Sigmoid colon (tissue), 6 donors: ENCODE measurements at regions not wholly inside any gene's neighbourhood (a gene's known extent, or its start where the extent isn't known, plus 50 kb on each side); places are given as distances from the start of the nearest gene placed in this dataset.

Source experiments
- DNase-seq: peaks from one replicate; pipeline ENCODE4 v3.0.0-alpha.2; 2019
- H3K27ac ChIP-seq, 4 donors: fragments of 200-600 bp; sonication (generic); one replicate each; pipeline ENCODE4 v1.5.1; 2016 to 2019; ENCODE audit warnings: mild to moderate bottlenecking in 1 of 4
- H3K27me3 ChIP-seq, 3 donors: fragments of 200-600 bp; sonication (generic); one replicate each; pipeline ENCODE4 v1.5.1; 2019; ENCODE audit warnings: mild to moderate bottlenecking in 1 of 3
- H3K36me3 ChIP-seq, 4 donors: fragments of 200-600 bp; sonication (generic); one replicate each; pipeline ENCODE4 v1.5.1; 2016 to 2019
- H3K4me1 ChIP-seq, 4 donors: fragments of 200-600 bp; sonication (generic); one replicate each; pipeline ENCODE4 v1.5.1; 2017 to 2019
- H3K4me3 ChIP-seq, 4 donors: fragments of 200-600 bp; sonication (generic); one replicate each; pipeline ENCODE4 v1.5.1; 2017 to 2019; ENCODE audit warnings: mild to moderate bottlenecking in 2 of 4, moderate library complexity in 1 of 4
- H3K9me3 ChIP-seq, 4 donors: fragments of 200-600 bp in 3 of 4; sonication (generic) in 3 of 4; one replicate each; pipeline versions ENCODE4 v1.5.1 to v1.6.1; 2013 to 2019
- CTCF ChIP-seq, 4 experiments: fragments of 450-650 bp in 3 of 4; fragments of 200-600 bp in 1 of 4; IDR thresholded peaks; one replicate each; pipeline ENCODE4 v1.5.1; 2016 to 2019; ENCODE audit warnings: antibody characterized with exemption in 4 of 4, mild to moderate bottlenecking in 3 of 4, moderate library complexity in 2 of 4
- EP300 ChIP-seq, 4 donors: sonication (generic); formaldehyde crosslinking; IDR thresholded peaks; one replicate each; pipeline ENCODE4 v1.6.1; 2017; ENCODE audit warnings: antibody characterized with exemption in 4 of 4
- POLR2A ChIP-seq, 2 donors: fragments of 450-650 bp; IDR thresholded peaks; one replicate each; pipeline ENCODE4 v1.6.1; 2016; ENCODE audit warnings: antibody characterized with exemption in 2 of 2, mild to moderate bottlenecking in 2 of 2, moderate library complexity in 2 of 2
- POLR2AphosphoS5 ChIP-seq, 4 donors: sonication (generic); formaldehyde crosslinking; IDR thresholded peaks; one replicate each; pipeline ENCODE4 v1.6.1; 2017; ENCODE audit warnings: antibody characterized with exemption in 4 of 4
- WGBS, 2 donors: extraction: QIAGEN DNeasy Blood & Tissue Kit; methylation state at CpG; one replicate each; pipeline ENCODE4 v1.1.7; 2013; 5-methylcytosine and 5-hydroxymethylcytosine counted together
- intact Hi-C: fragments of 100-400 bp; cut with DNase I; formaldehyde crosslinking; loops from one replicate; pipeline ENCODE4 v1.15.1; 2023
- donor health status: healthy with polysubstance abuse.
- donor health status: healthy.

DNA sequence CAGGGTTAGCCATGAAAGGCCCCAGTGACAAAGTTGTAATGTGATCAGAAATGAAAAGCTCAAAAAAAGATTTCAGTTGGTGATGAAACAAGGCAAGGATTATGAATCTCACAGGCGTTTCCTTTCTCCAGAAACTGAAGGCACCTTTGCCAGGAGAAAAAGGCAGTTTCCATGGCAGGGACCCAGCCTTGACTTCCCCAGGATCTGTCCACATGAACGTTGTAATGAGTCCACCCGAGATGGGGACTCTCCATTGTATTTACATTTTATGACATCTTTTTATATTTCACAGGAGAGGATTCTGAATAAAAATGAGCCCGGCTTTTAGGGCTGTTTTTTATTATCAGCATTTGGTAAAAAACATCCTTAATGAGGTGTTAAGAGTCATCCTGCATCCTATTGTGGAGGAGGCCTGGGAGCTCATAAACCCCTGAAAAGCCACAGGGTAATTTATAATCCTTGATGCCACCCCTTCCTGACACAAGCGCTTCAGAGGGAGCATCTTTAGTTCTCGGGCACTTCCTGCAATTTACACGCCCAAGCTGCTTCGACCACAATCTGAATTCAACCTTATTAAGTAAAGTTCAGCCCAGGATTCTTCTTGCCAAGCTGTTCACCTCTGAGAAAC, 74.1 kb upstream of the SALL4 start:
- no peaks in the 10 kb centered on the region for H3K4me1 ChIP-seq
- TF ChIP-seq POLR2A (IDR thresholded peaks at IDR 0.05) = no peak
- no peak for TF ChIP-seq CTCF (IDR thresholded peaks at IDR 0.05)
- TF ChIP-seq EP300 (IDR thresholded peaks at IDR 0.05) = no peak
- TF ChIP-seq POLR2AphosphoS5 (IDR thresholded peaks at IDR 0.05) = no peak
- 36 to 39% methylated on average over 8 of the region's 8 CpGs for WGBS, 2 donors

DNA sequence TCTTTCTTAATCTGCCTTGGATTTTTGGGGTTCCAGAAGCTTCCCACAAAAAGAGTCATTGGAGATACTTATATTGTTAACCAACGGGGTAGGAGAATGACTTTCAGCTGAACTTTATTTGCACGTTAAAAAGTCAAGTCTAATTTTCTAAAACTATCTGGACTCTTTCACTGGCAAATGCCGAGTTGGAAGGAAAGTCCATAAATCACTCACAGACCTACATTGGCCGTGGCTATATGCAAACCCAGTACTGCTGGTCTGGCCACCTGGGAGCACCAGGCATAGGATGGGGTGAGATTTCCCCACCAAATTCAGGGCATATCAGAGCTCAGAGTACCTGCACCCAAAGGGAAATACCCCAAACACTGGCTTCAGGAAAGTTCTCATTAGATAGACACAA, 71.3 kb upstream of the SALL4 start:
- Histone ChIP-seq H3K36me3 (no peaks in the 10 kb centered on the region), H3K27me3 (peaks cover 0 to 23% (median 4%) of the 10 kb centered on the region in 3 donors), H3K4me3 (no peak overlapping the region), H3K9me3 (no peaks in the 10 kb centered on the region), H3K27ac (no peak overlapping the region), H3K4me1 (no peaks in the 10 kb centered on the region)
- intact Hi-C loops = no loop called here
- TF ChIP-seq POLR2AphosphoS5 (IDR thresholded peaks at IDR 0.05) (no peak), CTCF (IDR thresholded peaks at IDR 0.05) (no peak), EP300 (IDR thresholded peaks at IDR 0.05) (no peak), POLR2A (IDR thresholded peaks at IDR 0.05) (no peak)
- 61 to 63% methylated on average over 4 of the region's 4 CpGs for WGBS, 2 donors
- no peak for DNase-seq

More for the DNA sequence above, 74.1 kb upstream of the SALL4 start:
- Histone ChIP-seq H3K9me3 (no peaks in the 10 kb centered on the region), H3K27ac (no peak overlapping the region), H3K36me3 (no peaks in the 10 kb centered on the region), H3K4me3 (no peak overlapping the region), H3K27me3 (peaks cover 0 to 23% (median 4%) of the 10 kb centered on the region in 3 donors)
- DNase-seq = no peak
- intact Hi-C loops = no loop called here

DNA sequence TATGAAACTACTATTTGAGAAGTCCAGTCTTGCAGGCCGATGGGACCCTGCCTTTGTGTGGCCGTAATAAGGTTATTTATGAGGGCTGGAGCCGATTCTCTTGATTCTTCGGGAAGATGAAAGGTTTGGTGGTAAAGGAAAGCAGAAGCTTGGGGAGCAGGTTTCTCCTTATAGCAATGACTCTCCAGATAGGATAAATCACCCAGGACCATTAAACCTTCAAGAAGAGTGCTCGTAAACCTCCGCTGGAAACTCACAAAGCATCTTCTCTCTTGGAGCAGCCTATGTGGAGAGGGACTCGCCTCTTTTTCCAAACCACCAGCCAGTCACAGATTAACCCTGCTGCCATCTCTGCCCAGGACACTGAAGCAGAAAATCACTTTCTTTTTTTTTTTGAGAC, 69.6 kb upstream of the SALL4 start:
- no peak overlapping the region for H3K4me3 ChIP-seq
- DNase-seq = no peak
- H3K36me3 ChIP-seq = no peaks in the 10 kb centered on the region
- no peak overlapping the region for H3K27ac ChIP-seq
- WGBS, 2 donors = 11 to 43% methylated on average over 7 of the region's 7 CpGs
- intact Hi-C loops = no loop called here
- H3K9me3 ChIP-seq = no peaks in the 10 kb centered on the region
- TF ChIP-seq CTCF (IDR thresholded peaks at IDR 0.05) (no peak), POLR2AphosphoS5 (IDR thresholded peaks at IDR 0.05) (no peak), EP300 (IDR thresholded peaks at IDR 0.05) (no peak), POLR2A (IDR thresholded peaks at IDR 0.05) (no peak)
- H3K27me3 ChIP-seq = peaks cover 0 to 19% (median 4%) of the 10 kb centered on the region in 3 donors
- no peaks in the 10 kb centered on the region for H3K4me1 ChIP-seq

DNA sequence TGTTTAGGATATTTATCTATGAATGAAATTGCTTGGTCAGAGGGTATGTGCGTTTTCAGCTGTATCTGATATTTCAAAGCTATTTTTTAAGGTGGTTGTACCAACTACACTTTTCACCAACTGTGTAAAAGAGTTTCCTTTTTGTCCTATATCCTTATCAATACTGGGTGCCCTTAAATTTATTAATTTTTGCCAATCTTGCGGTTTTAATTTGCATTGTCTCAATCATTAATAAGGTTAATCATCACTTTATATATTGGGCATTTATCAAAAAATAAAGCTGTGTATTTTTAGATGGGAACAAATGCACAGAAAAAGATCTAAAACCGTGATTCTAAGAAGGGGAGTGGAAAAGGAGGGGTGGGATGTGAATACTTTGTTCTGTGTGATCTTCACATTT, 66.7 kb upstream of the SALL4 start:
- Histone ChIP-seq H3K4me3 (no peak overlapping the region), H3K27me3 (peaks cover 0 to 17% (median 0%) of the 10 kb centered on the region in 3 donors), H3K27ac (no peak overlapping the region), H3K36me3 (no peaks in the 10 kb centered on the region), H3K9me3 (no peaks in the 10 kb centered on the region), H3K4me1 (no peaks in the 10 kb centered on the region)
- intact Hi-C loops = no loop called here
- WGBS, 2 donors = 86 to 89% methylated on average over 3 of the region's 3 CpGs
- TF ChIP-seq POLR2AphosphoS5 (IDR thresholded peaks at IDR 0.05) (no peak), CTCF (IDR thresholded peaks at IDR 0.05) (no peak), EP300 (IDR thresholded peaks at IDR 0.05) (no peak), POLR2A (IDR thresholded peaks at IDR 0.05) (no peak)
- DNase-seq = no peak

- H3K4me1 ChIP-seq = no peaks in the 10 kb centered on the region
- no peaks in the 10 kb centered on the region for H3K36me3 ChIP-seq
- no peaks in the 10 kb centered on the region for H3K9me3 ChIP-seq
- intact Hi-C loops = no loop called here
- 67 to 79% methylated on average over 3 of the region's 3 CpGs for WGBS, 2 donors
- DNase-seq = no peak
- peaks cover 0 to 14% (median 0%) of the 10 kb centered on the region in 3 donors for H3K27me3 ChIP-seq
- no peak overlapping the region for H3K4me3 ChIP-seq
- no peak overlapping the region for H3K27ac ChIP-seq
- TF ChIP-seq CTCF (IDR thresholded peaks at IDR 0.05) = no peak
- no peak for TF ChIP-seq POLR2A (IDR thresholded peaks at IDR 0.05)
- no peak for TF ChIP-seq EP300 (IDR thresholded peaks at IDR 0.05)
- no peak for TF ChIP-seq POLR2AphosphoS5 (IDR thresholded peaks at IDR 0.05)
Measured at GRCh38 chr20:51867251-51867650, 64.9 kb upstream of the SALL4 start.
